Activated naive CD4-positive, alpha-beta T cell treated with anti-CD3 and anti-CD28 coated beads for 36 hours (primary cell): ENCODE measurements at regions not wholly inside any gene's neighbourhood (a gene's known extent, or its start where the extent isn't known, plus 50 kb on each side); places are given as distances from the start of the nearest gene placed in this dataset.

Source experiments
- CTCF ChIA-PET: fragments of 350-600 bp; sonication (Branson Sonifier 250); formaldehyde crosslinking; loops from one replicate; lab custom pipeline; 2021; ENCODE audit warnings: antibody characterized with exemption; lab: Charles Lee
- DNase-seq: peaks from one replicate; pipeline ENCODE4 v3.0.0-alpha.2; 2020
- H3K27ac Mint-ChIP-seq: one replicate; pipeline ENCODE4 v1.8.0; 2021; ENCODE audit warnings: mild to moderate bottlenecking, mixed read lengths
- H3K27me3 Mint-ChIP-seq: one replicate; pipeline ENCODE4 v1.8.0; 2021; ENCODE audit warnings: low read depth, mixed read lengths
- H3K36me3 Mint-ChIP-seq: one replicate; pipeline ENCODE4 v1.8.0; 2021; ENCODE audit warnings: low read depth, mixed read lengths
- H3K4me1 Mint-ChIP-seq: one replicate; pipeline ENCODE4 v1.8.0; 2021; ENCODE audit warnings: low read depth, mixed read lengths
- H3K4me3 Mint-ChIP-seq: one replicate; pipeline ENCODE4 v1.8.0; 2021; ENCODE audit warnings: mild to moderate bottlenecking, moderate library complexity, mixed read lengths
- H3K9me3 Mint-ChIP-seq: one replicate; pipeline ENCODE4 v1.8.0; 2021; ENCODE audit warnings: mixed read lengths
- intact Hi-C: fragments of 100-400 bp; cut with micrococcal nuclease; formaldehyde crosslinking; loops from one replicate; pipeline ENCODE4 v1.15.1; 2023

DNA sequence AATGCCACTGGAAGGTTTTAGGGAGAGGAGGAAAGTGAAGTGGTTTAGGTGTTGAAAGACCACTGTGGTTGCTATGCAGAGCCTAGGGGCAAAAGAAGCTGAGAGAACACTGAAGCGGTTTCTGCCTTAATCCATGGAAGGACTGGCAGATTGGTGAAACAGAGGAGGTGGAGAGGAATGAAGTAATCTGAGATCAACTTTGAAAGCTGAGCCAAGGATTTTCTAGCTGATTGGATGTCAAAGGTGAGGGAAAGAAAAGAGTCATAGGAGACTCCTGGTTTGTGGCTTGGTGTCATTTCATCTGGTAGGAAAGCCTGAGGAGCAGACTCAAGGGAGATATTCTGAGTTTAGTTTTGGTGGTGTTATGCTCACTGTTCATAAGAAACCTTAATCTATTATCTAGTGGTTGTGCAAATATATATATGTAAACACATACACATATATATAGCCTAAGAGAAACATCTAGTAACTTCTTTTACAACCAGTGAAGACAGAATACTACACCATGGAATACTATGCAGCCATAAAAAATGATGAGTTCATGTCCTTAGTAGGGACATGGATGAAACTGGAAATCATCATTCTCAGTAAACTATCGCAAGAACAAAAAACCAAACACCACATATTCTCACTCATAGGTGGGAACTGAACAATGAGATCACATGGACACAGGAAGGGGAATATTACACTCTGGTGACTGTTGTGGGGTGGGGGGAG, 134.1 kb upstream of the CREB1 start:
- Mint-ChIP-seq H3K4me1 (peaks cover 8% of the 10 kb centered on the region), H3K4me3 (no peak overlapping the region), H3K27me3 (no peaks in the 10 kb centered on the region), H3K9me3 (peaks cover 2% of the 10 kb centered on the region), H3K27ac (no peak overlapping the region), H3K36me3 (no peaks in the 10 kb centered on the region)
- DNase-seq = no peak
- CTCF ChIA-PET = no interaction called here
- intact Hi-C loops = loop anchor here (2.0 kb wide), 1 partner anchor 63 kb away; no protein-coding TSS in a partner anchor

DNA sequence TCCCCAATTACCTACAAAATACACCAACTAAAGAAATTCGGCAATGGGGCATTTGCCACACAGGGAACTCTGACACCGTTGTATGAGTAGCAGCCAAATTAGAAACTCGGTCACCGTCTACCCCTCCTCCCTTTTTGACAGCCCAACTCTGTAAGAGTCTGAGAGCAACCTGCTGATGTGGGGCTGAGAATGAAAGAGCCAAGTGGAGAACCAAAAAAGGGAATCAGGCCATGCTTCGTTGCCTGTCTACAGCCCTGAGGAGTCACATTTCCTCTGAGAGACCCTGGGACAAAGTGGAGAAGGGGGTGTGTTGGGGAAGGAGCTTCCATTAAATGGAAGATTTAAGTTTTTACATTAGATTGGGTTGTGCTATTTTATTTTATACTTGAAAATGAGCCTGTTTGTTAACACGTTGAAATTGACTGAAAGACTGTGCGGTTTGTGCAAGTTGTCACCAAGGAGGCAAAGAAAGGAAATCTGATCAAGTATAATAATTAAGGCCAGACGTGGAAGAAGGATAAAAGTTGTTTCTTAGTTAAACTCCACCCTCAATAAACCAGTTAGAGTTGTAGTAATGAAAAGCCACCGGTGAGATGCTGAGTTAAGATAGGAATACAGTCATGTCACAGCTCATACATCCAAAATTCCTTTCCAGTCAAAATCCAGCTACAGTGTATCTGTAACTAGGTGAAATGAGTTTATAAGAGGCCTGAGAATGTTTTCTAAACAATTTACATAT, 131.7 kb upstream of the CREB1 start:
- Mint-ChIP-seq H3K9me3 (peaks cover 2% of the 10 kb centered on the region), H3K36me3 (no peaks in the 10 kb centered on the region), H3K4me3 (no peak overlapping the region), H3K27ac (no peak overlapping the region), H3K27me3 (no peaks in the 10 kb centered on the region), H3K4me1 (peaks cover 8% of the 10 kb centered on the region)
- CTCF ChIA-PET = interaction anchor here (0.5 to 0.6 kb wide), 2 partner anchors 191 to 341 kb away, joined by 3 read pairs; no protein-coding TSS in a partner anchor
- no peak for DNase-seq
- intact Hi-C loops = no loop called here

DNA sequence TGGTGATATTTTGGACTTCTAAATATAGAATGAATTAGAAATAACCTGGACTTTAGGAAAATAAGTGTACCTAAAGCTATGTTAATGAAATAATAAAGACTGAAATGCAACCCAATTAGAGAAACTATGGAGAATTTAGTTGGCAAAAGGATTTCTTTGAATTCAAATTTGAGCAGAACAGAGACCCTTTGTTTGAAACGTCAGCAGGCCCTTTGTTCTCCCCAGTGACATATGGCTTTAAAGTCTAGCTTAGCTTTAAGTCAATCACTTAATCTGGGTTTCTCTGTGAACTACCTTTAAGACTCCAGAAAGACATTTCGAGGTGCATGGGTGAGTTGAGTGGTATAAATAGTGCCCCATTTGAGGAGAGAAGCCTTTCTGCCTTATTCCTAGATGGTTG, 130.5 kb upstream of the CREB1 start:
- Mint-ChIP-seq H3K27ac (no peak overlapping the region), H3K4me1 (peaks cover 8% of the 10 kb centered on the region), H3K27me3 (no peaks in the 10 kb centered on the region), H3K9me3 (peaks cover 2% of the 10 kb centered on the region), H3K4me3 (no peak overlapping the region), H3K36me3 (no peaks in the 10 kb centered on the region)
- CTCF ChIA-PET = no interaction called here
- intact Hi-C loops = no loop called here
- DNase-seq = no peak

DNA sequence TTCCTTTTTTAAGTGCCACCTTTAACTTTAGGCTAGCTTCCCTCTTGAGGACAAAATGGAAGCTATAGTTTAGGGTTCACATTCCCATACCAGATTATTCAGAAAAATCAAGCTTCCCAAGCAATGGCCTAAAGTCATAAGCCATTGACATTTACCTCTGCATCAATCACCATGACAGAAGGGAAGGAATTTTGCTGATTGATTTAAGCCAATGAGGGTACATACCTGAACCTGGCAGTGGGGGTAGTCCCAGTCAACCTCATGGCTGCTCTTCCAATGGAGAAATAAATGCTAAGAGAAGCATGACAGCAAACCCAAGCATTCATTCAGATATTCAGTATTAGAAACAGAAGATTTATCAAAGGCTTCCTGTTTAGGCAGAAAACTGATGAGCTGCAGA, 128.4 kb upstream of the CREB1 start:
- no peaks in the 10 kb centered on the region for H3K4me1 Mint-ChIP-seq
- H3K4me3 Mint-ChIP-seq = no peak overlapping the region
- H3K36me3 Mint-ChIP-seq = no peaks in the 10 kb centered on the region
- H3K27me3 Mint-ChIP-seq = no peaks in the 10 kb centered on the region
- DNase-seq = no peak
- no peaks in the 10 kb centered on the region for H3K9me3 Mint-ChIP-seq
- H3K27ac Mint-ChIP-seq = no peak overlapping the region
- intact Hi-C loops = no loop called here
- CTCF ChIA-PET = no interaction called here

DNA sequence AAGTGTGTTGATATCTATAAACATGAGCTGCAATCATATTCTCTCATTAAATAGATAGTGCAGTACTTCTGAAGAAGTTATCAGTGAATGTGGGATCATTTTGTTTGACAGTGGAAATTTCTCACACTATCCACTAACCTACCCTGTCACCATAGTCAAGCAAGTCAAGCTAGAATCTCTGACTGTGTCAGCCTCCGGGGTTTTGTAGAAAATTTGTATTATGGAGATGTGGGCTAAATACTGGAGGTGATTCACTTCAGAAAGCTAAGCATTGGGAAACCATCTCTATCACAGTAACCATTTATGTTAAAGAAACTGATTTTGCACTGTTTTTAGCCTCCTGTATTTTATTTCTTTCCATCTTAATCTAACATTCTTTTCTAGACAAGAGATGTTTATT, 126.6 kb upstream of the CREB1 start:
- Mint-ChIP-seq H3K36me3 (no peaks in the 10 kb centered on the region), H3K4me3 (no peak overlapping the region), H3K27ac (no peak overlapping the region), H3K9me3 (no peaks in the 10 kb centered on the region), H3K4me1 (no peaks in the 10 kb centered on the region), H3K27me3 (no peaks in the 10 kb centered on the region)
- no peak for DNase-seq
- CTCF ChIA-PET = interaction anchor here (0.6 kb wide), 1 partner anchor 1125 kb away, joined by 3 read pairs; no protein-coding TSS in a partner anchor
- intact Hi-C loops = no loop called here

DNA sequence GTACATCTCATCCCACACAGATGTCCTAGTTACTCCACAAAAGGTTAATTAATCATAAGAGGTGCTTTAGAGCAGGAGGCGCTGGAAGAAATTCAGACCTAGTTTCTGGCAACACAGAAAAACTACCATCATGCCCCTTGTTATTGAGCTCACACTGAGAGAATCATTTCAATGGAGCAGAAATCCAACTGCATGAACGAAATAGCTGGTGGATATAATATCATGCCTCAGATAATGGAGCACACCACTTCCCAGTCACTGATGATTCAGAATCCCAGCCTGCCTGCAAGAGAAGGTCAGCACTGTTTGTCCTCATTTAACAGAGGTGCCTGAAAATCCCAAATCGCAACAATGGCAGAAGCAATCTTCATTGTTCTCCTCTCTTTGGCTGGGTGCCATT, 125.8 kb upstream of the CREB1 start:
- Mint-ChIP-seq H3K27ac (no peak overlapping the region), H3K4me3 (no peak overlapping the region), H3K4me1 (no peaks in the 10 kb centered on the region), H3K27me3 (no peaks in the 10 kb centered on the region), H3K36me3 (no peaks in the 10 kb centered on the region), H3K9me3 (no peaks in the 10 kb centered on the region)
- CTCF ChIA-PET = no interaction called here
- no peak for DNase-seq
- intact Hi-C loops = no loop called here

DNA sequence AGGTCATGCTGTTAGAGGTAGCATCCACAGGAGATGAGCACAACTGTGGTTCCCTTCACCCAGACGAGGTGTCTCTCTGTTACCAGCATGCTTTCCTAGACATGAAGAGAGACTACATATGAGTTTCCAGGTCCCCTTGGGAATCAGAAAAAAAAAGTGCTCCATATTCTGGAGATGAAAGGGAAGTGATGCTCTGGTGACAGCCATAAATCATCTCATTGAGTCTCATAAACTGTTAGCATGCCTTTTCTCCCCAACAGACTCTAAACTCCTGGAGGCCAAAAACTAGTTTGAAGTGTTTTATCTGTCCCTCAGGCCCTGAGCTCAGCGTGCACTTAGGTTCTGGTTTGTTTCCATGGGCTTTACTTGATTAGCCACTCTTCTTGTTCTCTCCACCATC, 124.6 kb upstream of the CREB1 start:
- H3K27ac Mint-ChIP-seq = no peak overlapping the region
- intact Hi-C loops = no loop called here
- H3K4me3 Mint-ChIP-seq = no peak overlapping the region
- H3K4me1 Mint-ChIP-seq = no peaks in the 10 kb centered on the region
- no peaks in the 10 kb centered on the region for H3K27me3 Mint-ChIP-seq
- no peaks in the 10 kb centered on the region for H3K9me3 Mint-ChIP-seq
- CTCF ChIA-PET = interaction anchor here (1.1 kb wide), 1 partner anchor 36 kb away, joined by 3 read pairs; no protein-coding TSS in a partner anchor
- no peak for DNase-seq
- no peaks in the 10 kb centered on the region for H3K36me3 Mint-ChIP-seq

DNA sequence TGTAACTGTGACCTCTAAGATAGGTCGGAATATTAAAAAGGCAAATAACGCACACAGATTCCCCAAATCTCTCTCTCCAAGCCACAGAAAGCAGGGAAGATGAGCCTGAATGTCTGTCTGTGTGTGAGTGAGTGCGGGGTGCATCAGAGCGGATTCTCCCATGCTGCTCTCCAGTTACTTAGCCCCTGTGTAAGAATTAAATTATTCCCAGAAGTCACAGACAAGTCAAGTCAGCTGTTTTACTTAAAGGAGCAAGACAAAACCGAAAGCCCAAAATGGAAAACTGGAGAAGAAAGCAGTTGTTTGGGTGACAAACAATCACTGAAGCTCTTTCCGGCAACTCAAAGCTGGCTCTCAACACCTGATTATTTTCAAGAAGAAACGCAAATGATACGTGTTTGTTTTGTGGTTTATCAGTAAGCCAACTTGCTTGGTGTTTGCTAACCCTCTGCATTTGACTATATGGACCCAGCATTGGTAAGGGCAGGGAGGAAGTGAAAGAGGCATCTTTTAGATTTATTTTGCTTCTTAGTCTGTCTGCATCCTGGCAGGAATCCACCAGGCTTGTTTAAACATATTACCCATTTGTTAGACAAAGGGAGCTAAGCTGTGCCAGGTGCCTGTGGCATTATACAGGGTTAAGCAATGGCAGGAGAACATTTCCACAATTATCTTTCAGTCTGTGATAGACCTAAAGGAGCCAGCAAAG, 121.5 kb upstream of the CREB1 start:
- no peak for DNase-seq
- CTCF ChIA-PET = no interaction called here
- Mint-ChIP-seq H3K4me3 (no peak overlapping the region), H3K36me3 (no peaks in the 10 kb centered on the region), H3K9me3 (no peaks in the 10 kb centered on the region), H3K27ac (no peak overlapping the region), H3K4me1 (no peaks in the 10 kb centered on the region), H3K27me3 (no peaks in the 10 kb centered on the region)
- intact Hi-C loops = no loop called here

DNA sequence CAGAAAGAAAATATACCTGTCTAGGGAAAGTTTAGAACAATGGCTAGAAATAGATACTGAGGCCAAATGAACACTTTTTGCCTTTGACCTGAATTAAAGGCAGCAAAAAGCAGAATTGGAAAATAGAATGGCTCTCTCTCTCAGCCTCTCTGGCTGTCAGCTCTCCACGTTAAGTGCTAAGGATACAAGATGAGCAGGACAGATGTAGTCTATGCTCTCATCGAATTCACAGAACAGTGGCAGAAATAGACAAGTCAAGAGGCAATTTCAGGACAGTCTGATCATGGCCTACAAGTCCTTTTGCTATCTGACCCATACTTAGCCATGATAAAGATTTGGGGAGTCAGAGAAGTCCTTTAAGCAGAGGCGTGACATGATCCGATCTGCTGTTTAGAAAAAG, 120.2 kb upstream of the CREB1 start:
- Mint-ChIP-seq H3K27me3 (no peaks in the 10 kb centered on the region), H3K4me1 (no peaks in the 10 kb centered on the region), H3K4me3 (no peak overlapping the region), H3K36me3 (no peaks in the 10 kb centered on the region), H3K9me3 (no peaks in the 10 kb centered on the region), H3K27ac (no peak overlapping the region)
- no peak for DNase-seq
- CTCF ChIA-PET = no interaction called here
- intact Hi-C loops = no loop called here

DNA sequence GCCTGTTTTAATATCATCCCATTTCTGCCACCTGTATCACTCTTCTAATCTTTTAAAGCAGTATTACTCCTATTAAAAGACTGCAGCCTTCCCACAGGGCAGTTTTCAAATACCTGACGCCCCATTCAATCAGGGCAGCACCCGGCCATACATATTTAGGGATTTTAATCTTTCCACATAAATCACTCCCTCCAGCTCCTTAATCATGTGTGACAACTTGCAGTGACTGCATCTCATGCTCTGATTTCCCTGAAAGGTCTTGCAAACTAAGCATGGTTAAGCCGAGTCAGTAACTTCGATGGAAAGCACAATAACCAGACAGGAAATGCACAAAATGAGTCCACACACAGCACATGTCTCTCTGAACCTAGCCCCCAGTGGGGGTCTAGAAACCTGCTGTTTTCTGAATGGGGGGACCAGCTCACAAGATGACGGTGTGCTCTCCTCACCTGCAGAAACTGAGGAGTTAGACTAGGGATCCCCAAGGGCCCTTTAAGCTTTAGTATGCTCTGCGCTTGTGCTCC, 116.9 kb upstream of the CREB1 start:
- no peak overlapping the region for H3K4me3 Mint-ChIP-seq
- DNase-seq = no peak
- intact Hi-C loops = no loop called here
- CTCF ChIA-PET = no interaction called here
- H3K27me3 Mint-ChIP-seq = no peaks in the 10 kb centered on the region
- H3K36me3 Mint-ChIP-seq = no peaks in the 10 kb centered on the region
- no peaks in the 10 kb centered on the region for H3K9me3 Mint-ChIP-seq
- H3K4me1 Mint-ChIP-seq = no peaks in the 10 kb centered on the region
- H3K27ac Mint-ChIP-seq = no peak overlapping the region

DNA sequence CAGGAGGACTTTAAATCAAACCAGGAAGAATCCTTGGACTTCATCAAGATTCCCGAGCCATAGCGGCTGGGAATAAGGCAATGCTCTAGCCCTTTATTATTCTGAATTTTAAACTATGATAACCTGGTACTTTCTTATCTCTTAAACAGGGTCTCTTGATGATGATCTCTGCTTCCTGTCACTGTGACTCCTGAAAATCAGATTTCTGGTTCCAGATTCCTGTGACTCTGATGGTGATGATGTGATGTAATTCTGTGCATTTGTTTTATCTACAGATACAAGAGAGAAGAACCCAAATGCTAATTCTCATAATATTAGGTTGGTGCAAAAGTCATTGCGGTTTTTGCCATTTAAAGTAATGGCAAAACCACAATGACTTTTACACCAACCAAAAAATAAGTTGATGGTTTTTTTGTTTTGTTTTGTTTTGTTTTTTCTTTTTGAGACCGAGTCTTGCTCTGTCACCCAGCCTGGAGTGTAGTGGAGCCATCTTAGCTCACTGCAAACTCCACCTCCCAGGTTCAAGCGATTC, 116.3 kb upstream of the CREB1 start:
- CTCF ChIA-PET = no interaction called here
- Mint-ChIP-seq H3K4me3 (no peak overlapping the region), H3K9me3 (no peaks in the 10 kb centered on the region), H3K4me1 (no peaks in the 10 kb centered on the region), H3K27ac (no peak overlapping the region), H3K27me3 (no peaks in the 10 kb centered on the region), H3K36me3 (no peaks in the 10 kb centered on the region)
- intact Hi-C loops = no loop called here
- DNase-seq = no peak

DNA sequence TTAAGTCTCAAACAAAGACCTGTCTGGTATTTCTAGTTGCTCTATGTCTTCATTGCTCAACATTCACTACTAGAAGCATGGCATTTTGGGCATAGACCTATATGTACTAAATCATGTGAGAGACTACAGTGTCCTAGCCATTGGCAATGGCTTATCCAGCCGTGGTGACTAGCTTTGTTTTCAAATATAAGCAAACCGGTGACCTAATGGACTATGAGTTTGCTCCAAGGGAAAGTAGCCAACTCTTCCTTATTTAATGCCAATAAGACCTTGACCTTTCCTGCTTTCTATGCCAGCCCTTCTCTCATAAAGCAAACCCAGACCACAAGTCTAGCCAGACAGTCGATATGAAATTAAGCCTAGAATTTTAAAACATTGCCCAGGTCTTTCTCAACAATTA, 113.7 kb upstream of the CREB1 start:
- DNase-seq = no peak
- no peaks in the 10 kb centered on the region for H3K4me1 Mint-ChIP-seq
- intact Hi-C loops = no loop called here
- H3K9me3 Mint-ChIP-seq = no peaks in the 10 kb centered on the region
- H3K27ac Mint-ChIP-seq = no peak overlapping the region
- no peaks in the 10 kb centered on the region for H3K36me3 Mint-ChIP-seq
- no peak overlapping the region for H3K4me3 Mint-ChIP-seq
- H3K27me3 Mint-ChIP-seq = no peaks in the 10 kb centered on the region
- CTCF ChIA-PET = no interaction called here
